ENCODE measurements at regions not wholly inside any gene's neighbourhood (a gene's known extent, or its start where the extent isn't known, plus 50 kb on each side); places are given as distances from the start of the nearest gene placed in this dataset.

DNA sequence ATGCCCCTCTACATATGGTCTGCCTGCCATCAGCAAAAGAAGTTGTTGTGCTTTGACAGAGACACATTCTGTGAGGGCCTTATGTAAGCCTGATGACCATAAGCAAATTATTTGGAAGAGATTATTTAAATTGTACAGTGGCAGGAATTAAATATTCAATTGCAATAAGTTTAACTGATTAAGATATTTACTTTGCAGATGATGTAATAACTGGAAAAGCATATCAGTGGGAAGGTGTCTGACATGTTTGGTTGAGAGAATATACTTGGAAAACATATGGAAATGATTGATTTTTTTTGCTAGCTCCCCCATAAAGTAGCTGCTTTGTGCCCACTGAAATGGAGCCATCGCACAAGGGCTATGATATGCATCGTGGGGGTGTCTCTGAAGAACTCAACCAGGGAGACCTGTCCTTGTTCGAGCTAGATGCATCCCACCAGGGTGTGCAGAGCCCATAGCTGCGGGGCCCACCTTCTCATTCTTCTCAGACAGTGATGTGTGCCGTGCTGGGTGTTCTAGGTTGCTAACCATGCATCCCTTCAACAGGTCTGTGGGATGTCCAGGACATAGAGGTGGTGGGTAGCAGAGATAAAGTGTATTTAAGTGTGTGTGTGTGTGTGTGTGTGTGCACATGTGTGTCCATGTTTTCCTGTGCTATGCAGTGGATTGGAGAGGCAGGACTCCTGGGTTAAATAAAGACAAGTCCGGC is 90.4 kb upstream of the PARD3B start:
- intact Hi-C loops (cut with DNase I) = no loop called here
- Histone ChIP-seq H3K4me3 (no peak overlapping the region), H3K36me3 (no peaks in the 10 kb centered on the region), H3K27ac (no peak overlapping the region), H3K4me1 (replicated peaks) (no peaks in the 10 kb centered on the region), H3K27me3 (replicated peaks; ENCODE audit: insufficient read depth) (no peaks in the 10 kb centered on the region), H3K9me3 (no peaks in the 10 kb centered on the region)
- no peak for TF ChIP-seq POLR2AphosphoS5 (IDR thresholded peaks at IDR 0.05)
- TF ChIP-seq POLR2A (IDR thresholded peaks at IDR 0.05) = no peak
- TF ChIP-seq, protein P1, sequence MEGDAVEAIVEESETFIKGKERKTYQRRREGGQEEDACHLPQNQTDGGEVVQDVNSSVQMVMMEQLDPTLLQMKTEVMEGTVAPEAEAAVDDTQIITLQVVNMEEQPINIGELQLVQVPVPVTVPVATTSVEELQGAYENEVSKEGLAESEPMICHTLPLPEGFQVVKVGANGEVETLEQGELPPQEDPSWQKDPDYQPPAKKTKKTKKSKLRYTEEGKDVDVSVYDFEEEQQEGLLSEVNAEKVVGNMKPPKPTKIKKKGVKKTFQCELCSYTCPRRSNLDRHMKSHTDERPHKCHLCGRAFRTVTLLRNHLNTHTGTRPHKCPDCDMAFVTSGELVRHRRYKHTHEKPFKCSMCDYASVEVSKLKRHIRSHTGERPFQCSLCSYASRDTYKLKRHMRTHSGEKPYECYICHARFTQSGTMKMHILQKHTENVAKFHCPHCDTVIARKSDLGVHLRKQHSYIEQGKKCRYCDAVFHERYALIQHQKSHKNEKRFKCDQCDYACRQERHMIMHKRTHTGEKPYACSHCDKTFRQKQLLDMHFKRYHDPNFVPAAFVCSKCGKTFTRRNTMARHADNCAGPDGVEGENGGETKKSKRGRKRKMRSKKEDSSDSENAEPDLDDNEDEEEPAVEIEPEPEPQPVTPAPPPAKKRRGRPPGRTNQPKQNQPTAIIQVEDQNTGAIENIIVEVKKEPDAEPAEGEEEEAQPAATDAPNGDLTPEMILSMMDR (IDR thresholded peaks at IDR 0.05) = no peak
- 94% methylated on average over 6 of the region's 6 CpGs for WGBS
- DNase-seq (ENCODE audit: low spot score) = no peak

GRCh38 chr2:204468746-204469429 is 76.4 kb upstream of the PARD3B start:
- DNase-seq (ENCODE audit: low spot score) = no peak
- intact Hi-C loops (cut with DNase I) = no loop called here
- Histone ChIP-seq H3K4me3 (no peak overlapping the region), H3K4me1 (replicated peaks) (no peaks in the 10 kb centered on the region), H3K27ac (no peak overlapping the region), H3K27me3 (replicated peaks; ENCODE audit: insufficient read depth) (no peaks in the 10 kb centered on the region), H3K36me3 (no peaks in the 10 kb centered on the region), H3K9me3 (no peaks in the 10 kb centered on the region)
- TF ChIP-seq POLR2AphosphoS5 (IDR thresholded peaks at IDR 0.05) = no peak
- 70% methylated on average over 4 of the region's 4 CpGs for WGBS

DNA sequence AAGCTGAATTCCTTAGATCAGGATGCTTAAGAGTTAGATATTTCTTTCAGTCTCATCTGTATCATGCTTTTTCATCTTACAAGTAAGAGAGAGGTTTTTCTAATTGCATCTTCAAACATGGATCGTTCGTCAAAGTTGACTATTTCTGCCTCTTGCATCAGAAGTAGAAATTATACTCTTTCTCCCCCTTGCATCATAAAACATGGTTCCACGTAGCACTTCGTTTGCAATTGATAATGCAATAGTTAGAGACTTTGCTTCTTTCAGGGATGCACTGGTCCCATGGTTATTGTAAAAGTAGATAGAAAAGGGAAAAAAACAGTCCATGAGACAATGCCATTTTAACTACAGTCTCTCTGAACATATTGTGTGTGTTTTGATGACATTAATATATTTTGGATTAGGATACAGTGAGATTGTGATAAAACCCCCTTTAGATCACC is 75.1 kb upstream of the PARD3B start:
- 85% methylated on average over 4 of the region's 4 CpGs for WGBS
- Histone ChIP-seq H3K9me3 (no peaks in the 10 kb centered on the region), H3K36me3 (no peaks in the 10 kb centered on the region), H3K27ac (no peak overlapping the region), H3K4me1 (replicated peaks) (no peaks in the 10 kb centered on the region), H3K27me3 (replicated peaks; ENCODE audit: insufficient read depth) (no peaks in the 10 kb centered on the region), H3K4me3 (no peak overlapping the region)
- DNase-seq (ENCODE audit: low spot score) = no peak
- TF ChIP-seq POLR2A (IDR thresholded peaks at IDR 0.05) = no peak
- TF ChIP-seq, protein P1 (IDR thresholded peaks at IDR 0.05) = no peak
- no peak for TF ChIP-seq POLR2AphosphoS5 (IDR thresholded peaks at IDR 0.05)
- intact Hi-C loops (cut with DNase I) = no loop called here

DNA sequence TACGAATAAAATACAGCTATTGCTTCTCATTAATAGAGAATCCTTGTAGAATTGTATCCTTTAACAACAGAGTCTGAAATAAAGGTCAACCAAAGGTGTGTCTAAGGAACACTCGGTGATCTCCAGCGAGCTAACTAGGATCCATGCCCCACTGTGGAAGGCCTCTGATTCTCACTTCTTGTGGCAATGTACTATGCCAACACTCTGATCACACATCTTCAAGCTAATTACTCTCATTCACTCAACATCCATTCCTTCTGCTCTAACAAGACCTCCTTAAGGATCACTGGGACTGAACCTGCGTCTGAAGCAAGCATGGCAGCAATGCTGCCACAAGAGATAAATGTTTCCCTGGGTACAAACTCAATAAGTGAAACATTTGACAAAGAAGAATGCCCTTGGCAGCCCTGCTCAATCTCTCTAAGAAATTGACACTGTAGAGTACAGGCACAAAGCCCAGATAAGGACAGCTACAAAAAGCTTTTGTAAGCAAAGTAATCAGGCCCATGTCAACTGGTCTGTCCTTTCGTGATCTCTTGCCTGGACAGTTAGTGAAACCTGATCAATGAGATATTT is 74.6 kb upstream of the PARD3B start:
- TF ChIP-seq POLR2AphosphoS5 (IDR thresholded peaks at IDR 0.05) (no peak), POLR2A (IDR thresholded peaks at IDR 0.05) (no peak)
- TF ChIP-seq, protein P1 (IDR thresholded peaks at IDR 0.05) = no peak
- WGBS = 87% methylated on average over 5 of the region's 5 CpGs
- Histone ChIP-seq H3K27ac (no peak overlapping the region), H3K36me3 (no peaks in the 10 kb centered on the region), H3K9me3 (no peaks in the 10 kb centered on the region), H3K4me3 (no peak overlapping the region), H3K4me1 (replicated peaks) (no peaks in the 10 kb centered on the region), H3K27me3 (replicated peaks; ENCODE audit: insufficient read depth) (no peaks in the 10 kb centered on the region)
- DNase-seq (ENCODE audit: low spot score) = no peak
- intact Hi-C loops (cut with DNase I) = no loop called here

- H3K4me3 ChIP-seq = no peak overlapping the region
- H3K36me3 ChIP-seq = no peaks in the 10 kb centered on the region
- no peaks in the 10 kb centered on the region for H3K27me3 ChIP-seq (replicated peaks; ENCODE audit: insufficient read depth)
- intact Hi-C loops (cut with DNase I) = no loop called here
- no peaks in the 10 kb centered on the region for H3K4me1 ChIP-seq (replicated peaks)
- H3K27ac ChIP-seq = no peak overlapping the region
- TF ChIP-seq, protein P1 (IDR thresholded peaks at IDR 0.05) = no peak
- TF ChIP-seq POLR2A (IDR thresholded peaks at IDR 0.05) = no peak
- TF ChIP-seq POLR2AphosphoS5 (IDR thresholded peaks at IDR 0.05) = no peak
- no peak for DNase-seq (ENCODE audit: low spot score)
- WGBS = 70% methylated on average over 10 of the region's 10 CpGs
- no peaks in the 10 kb centered on the region for H3K9me3 ChIP-seq
Measured at GRCh38 chr2:204472375-204472774, 72.9 kb upstream of the PARD3B start.

Data from prostate gland (tissue), 2 donors.